IMR-90 (cell line): ENCODE measurements at regions not wholly inside any gene's neighbourhood (a gene's known extent, or its start where the extent isn't known, plus 50 kb on each side); places are given as distances from the start of the nearest gene placed in this dataset.

Source experiments
- ATAC-seq: fragments of 200-7000 bp; cut with Tn5 transposase; 2 replicates; pipeline ENCODE4 v1.9.1; 2020; ENCODE audit warnings: low read depth, mild to moderate bottlenecking, moderate library complexity
- BruUV-seq: library from RNA; stranded (reverse); fragments of 400-500 nt; replicated peaks from 2 replicates; lab custom pipeline; 2021; lab: Mats Ljungman, UMichigan
- CTCF ChIA-PET: fragments of 300-600 bp; formaldehyde crosslinking; extraction: SDS; loops from one replicate; lab custom pipeline; 2021; ENCODE audit warnings: antibody characterized with exemption; lab: Yijun Ruan, JAX
- POLR2A ChIA-PET: fragments of 300-600 bp; sonication (Branson Sonifier 250); formaldehyde crosslinking; loops from one replicate; lab custom pipeline; 2022; ENCODE audit warnings: antibody characterized with exemption; ENCODE audit not compliant: unreplicated experiment; lab: Charles Lee
- DNase-seq: peaks from one replicate; pipeline ENCODE4 v3.0.0; 2013
- H2AFZ ChIP-seq: replicated peaks from 2 replicates; pipeline ENCODE3; 2013; ENCODE audit warnings: low read length, mild to moderate bottlenecking; ENCODE audit not compliant: poor library complexity
- H2AK5ac ChIP-seq: 2 replicates; pipeline ENCODE4 v1.6.1; 2013; ENCODE audit warnings: low read depth, low read length, inconsistent platforms
- H2AK9ac ChIP-seq: replicated peaks from 2 replicates; pipeline ENCODE3; 2013; ENCODE audit warnings: mild to moderate bottlenecking, low read depth, low read length, moderate library complexity; ENCODE audit not compliant: poor library complexity
- H2BK120ac ChIP-seq: 2 replicates; pipeline ENCODE4 v1.6.1; 2013; ENCODE audit warnings: low read depth, low read length, inconsistent platforms
- H2BK15ac ChIP-seq: 3 replicates; pipeline ENCODE4 v1.6.1; 2013; ENCODE audit warnings: low read depth, low read length, inconsistent platforms
- H2BK20ac ChIP-seq: 2 replicates; pipeline ENCODE4 v1.6.1; 2013; ENCODE audit warnings: low read depth, mild to moderate bottlenecking, inconsistent platforms, low read length, moderate library complexity
- H2BK5ac ChIP-seq: 2 replicates; pipeline ENCODE4 v1.6.1; 2013; ENCODE audit warnings: mild to moderate bottlenecking, low read depth, low read length, inconsistent platforms; ENCODE audit not compliant: poor library complexity, severe bottlenecking
- H3K14ac ChIP-seq: replicated peaks from 2 replicates; pipeline ENCODE4 v1.6.1; 2013; ENCODE audit warnings: low read depth, low read length, inconsistent platforms
- H3K18ac ChIP-seq: 2 replicates; pipeline ENCODE4 v1.6.1; 2013; ENCODE audit warnings: low read depth, low read length, control low read depth
- H3K23ac ChIP-seq: 2 replicates; pipeline ENCODE4 v1.6.1; 2013; ENCODE audit warnings: low read depth, low read length, inconsistent platforms
- H3K27ac ChIP-seq: 2 replicates; pipeline ENCODE4 v1.5.1; 2013; ENCODE audit warnings: mild to moderate bottlenecking, control low read depth, low read length; ENCODE audit not compliant: insufficient read depth
- H3K27me3 ChIP-seq: 2 replicates; pipeline ENCODE4 v1.6.1; 2013; ENCODE audit warnings: low read length; ENCODE audit not compliant: control insufficient read depth, insufficient read depth
- H3K36me3 ChIP-seq: 2 replicates; pipeline ENCODE4 v1.6.1; 2013; ENCODE audit warnings: low read length, mixed read lengths; ENCODE audit not compliant: control insufficient read depth, insufficient read depth
- H3K4ac ChIP-seq: 2 replicates; pipeline ENCODE4 v1.6.1; 2013; ENCODE audit warnings: low read depth, low read length, inconsistent platforms
- H3K4me1 ChIP-seq: 2 replicates; pipeline ENCODE4 v1.6.1; 2013; ENCODE audit warnings: low read length, mixed read lengths; ENCODE audit not compliant: control insufficient read depth, insufficient read depth
- H3K4me2 ChIP-seq: 2 replicates; pipeline ENCODE4 v1.6.1; 2013; ENCODE audit warnings: low read depth, mild to moderate bottlenecking, control low read depth, low read length, moderate library complexity
- H3K4me3 ChIP-seq: 2 replicates; pipeline ENCODE4 v1.5.1; 2013; ENCODE audit warnings: low read depth, mild to moderate bottlenecking, control low read depth, low read length, moderate library complexity; ENCODE audit not compliant: insufficient read depth
- H3K56ac ChIP-seq: 2 replicates; pipeline ENCODE4 v1.6.1; 2013; ENCODE audit warnings: low read length, inconsistent platforms; ENCODE audit not compliant: insufficient read depth; ENCODE audit errors: extremely low read depth
- H3K79me1 ChIP-seq, 2 experiments: 2 replicates each; pipeline ENCODE4 v1.6.1; 2013; ENCODE audit warnings: low read length in 2 of 2, inconsistent platforms in 1 of 2, low read depth in 1 of 2
- H3K9ac ChIP-seq: 2 replicates; pipeline ENCODE4 v1.6.1; 2013; ENCODE audit warnings: low read depth, low read length, control low read depth
- H3K9me1 ChIP-seq: 2 replicates; pipeline ENCODE4 v1.6.1; 2013; ENCODE audit warnings: low read length, inconsistent platforms; ENCODE audit not compliant: insufficient read depth
- H3K9me3 ChIP-seq: 2 replicates; pipeline ENCODE4 v1.6.1; 2013; ENCODE audit warnings: low read length; ENCODE audit not compliant: control insufficient read depth, insufficient read depth
- H4K20me1 ChIP-seq: 2 replicates; pipeline ENCODE4 v1.6.1; 2013; ENCODE audit warnings: low read length, inconsistent platforms; ENCODE audit not compliant: insufficient read depth
- H4K5ac ChIP-seq: 2 replicates; pipeline ENCODE4 v1.6.1; 2013; ENCODE audit warnings: mild to moderate bottlenecking, low read depth, low read length, control low read depth
- H4K8ac ChIP-seq, 2 experiments: 2 replicates each; pipeline ENCODE4 v1.6.1; 2013; ENCODE audit warnings: low read depth in 2 of 2, low read length in 2 of 2, control low read depth in 1 of 2, inconsistent platforms in 1 of 2
- H4K91ac ChIP-seq: 2 replicates; pipeline ENCODE4 v1.6.1; 2013; ENCODE audit warnings: low read depth, low read length, inconsistent platforms; ENCODE audit not compliant: insufficient read depth
- CEBPB ChIP-seq: IDR thresholded peaks from 2 replicates; pipeline ENCODE4 v1.6.1; 2012; ENCODE audit warnings: low read depth, low read length, improper control_type of control experiment
- ELK1 ChIP-seq: fragments of 150-350 bp; IDR thresholded peaks from 2 replicates; pipeline ENCODE4 v1.6.1; 2016; ENCODE audit warnings: low read depth, mild to moderate bottlenecking, low read length, moderate library complexity, borderline replicate concordance
- MXI1 ChIP-seq: IDR thresholded peaks from 2 replicates; pipeline ENCODE4 v1.6.1; 2012; ENCODE audit warnings: low read depth, mild to moderate bottlenecking, low read length, moderate library complexity, borderline replicate concordance
- POLR2A ChIP-seq: IDR thresholded peaks from 2 replicates; pipeline ENCODE4 v1.6.1; 2012; ENCODE audit warnings: mild to moderate bottlenecking, low read depth, low read length
- RAD21 ChIP-seq: IDR thresholded peaks from 2 replicates; pipeline ENCODE4 v1.6.1; 2012; ENCODE audit warnings: low read length, improper control_type of control experiment
- WGBS, 2 experiments: methylation state at CpG; one replicate each; pipeline versions ENCODE4 v1.1.5 to v1.1.7; 2013; ENCODE audit warnings: missing lambda C conversion rate in 2 of 2; ENCODE audit not compliant: insufficient read length in 1 of 2; ENCODE audit errors: extremely low coverage in 2 of 2; 5-methylcytosine and 5-hydroxymethylcytosine counted together
- dilution Hi-C: fragments of 300-500 bp; cut with HindIII; formaldehyde crosslinking; loops from one replicate; pipeline ENCODE4 v1.14.3; 2018; ENCODE audit warnings: low sequenced_read_pairs; ENCODE audit not compliant: unreplicated experiment
- in situ Hi-C: fragments of 300-500 bp; cut with MboI; formaldehyde crosslinking; loops from 3 replicates; pipeline ENCODE4 v1.14.3; 2019; ENCODE audit warnings: low sequenced_read_pairs, inconsistent platforms, mixed read lengths
- intact Hi-C: fragments of 100-400 bp; cut with micrococcal nuclease; formaldehyde crosslinking; loops from 2 replicates; pipeline ENCODE4 v1.10.0; 2022
- TF ChIP-seq, protein P1 (sequence below): fragments of 150-350 bp; IDR thresholded peaks from 2 replicates; pipeline ENCODE4 v1.6.1; 2017; ENCODE audit warnings: mild to moderate bottlenecking, antibody characterized with exemption, low read length, low read depth

DNA sequence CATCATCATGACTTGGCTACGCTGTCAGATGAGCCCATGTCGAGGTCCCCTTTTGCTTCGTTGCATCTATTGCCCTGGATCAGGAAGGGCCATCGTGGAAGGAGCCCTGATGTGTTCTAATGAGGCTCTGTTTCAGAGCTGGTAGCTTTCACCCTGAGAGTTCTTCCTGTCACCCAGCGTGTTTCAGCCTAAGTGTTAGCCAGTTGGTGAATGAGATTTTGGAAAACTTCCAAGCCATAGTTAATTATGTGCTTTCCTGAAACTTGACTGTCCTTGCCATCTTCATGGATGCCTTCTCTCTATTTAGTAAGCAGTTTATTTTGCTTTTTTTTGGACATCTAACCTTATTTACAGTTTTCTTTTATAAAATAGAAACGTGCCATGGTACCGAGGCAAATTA lies 1695.4 kb upstream of the WWC1 start:
- H4K91ac ChIP-seq = no peak overlapping the region
- no peaks in the 10 kb centered on the region for H3K27me3 ChIP-seq
- H2BK5ac ChIP-seq = no peak overlapping the region
- no peak overlapping the region for H2BK20ac ChIP-seq
- no peaks in the 10 kb centered on the region for H4K20me1 ChIP-seq
- no peak for DNase-seq
- H3K4me2 ChIP-seq = no peak overlapping the region
- ATAC-seq = no peak
- H3K27ac ChIP-seq = no peak overlapping the region
- H3K4ac ChIP-seq = no peak overlapping the region
- in situ Hi-C loops (no loop called here), intact Hi-C loops (no loop called here), dilution Hi-C loops (no loop called here)
- H3K9me3 ChIP-seq = peaks cover 7% of the 10 kb centered on the region
- H3K56ac ChIP-seq = no peak overlapping the region
- TF ChIP-seq CEBPB (no peak), POLR2A (no peak), MXI1 (no peak), RAD21 (no peak), ELK1 (no peak)
- TF ChIP-seq, protein P1, sequence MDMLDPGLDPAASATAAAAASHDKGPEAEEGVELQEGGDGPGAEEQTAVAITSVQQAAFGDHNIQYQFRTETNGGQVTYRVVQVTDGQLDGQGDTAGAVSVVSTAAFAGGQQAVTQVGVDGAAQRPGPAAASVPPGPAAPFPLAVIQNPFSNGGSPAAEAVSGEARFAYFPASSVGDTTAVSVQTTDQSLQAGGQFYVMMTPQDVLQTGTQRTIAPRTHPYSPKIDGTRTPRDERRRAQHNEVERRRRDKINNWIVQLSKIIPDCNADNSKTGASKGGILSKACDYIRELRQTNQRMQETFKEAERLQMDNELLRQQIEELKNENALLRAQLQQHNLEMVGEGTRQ = no peak
- ChIA-PET POLR2A (no interaction called here), CTCF (interaction anchor here (0.6 kb wide), 1 partner anchor 110 kb away, joined by 4 read pairs; no protein-coding TSS in a partner anchor)
- H3K36me3 ChIP-seq = no peaks in the 10 kb centered on the region
- no peak overlapping the region for H3K23ac ChIP-seq
- BruUV-seq = no TSS peak
- WGBS, 2 experiments = no CpG with 5 or more reads among the region's 7 CpGs
- H3K9me1 ChIP-seq = no peaks in the 10 kb centered on the region
- no peak overlapping the region for H3K9ac ChIP-seq
- no peak overlapping the region for H2AK5ac ChIP-seq
- no peak overlapping the region for H2BK15ac ChIP-seq
- H3K4me1 ChIP-seq = no peaks in the 10 kb centered on the region
- no peak overlapping the region for H2AK9ac ChIP-seq
- H3K18ac ChIP-seq = no peak overlapping the region
- no peak overlapping the region for H4K5ac ChIP-seq
- H2AFZ ChIP-seq = no peak overlapping the region
- H3K79me1 ChIP-seq = no peaks in the 10 kb centered on the region
- H4K8ac ChIP-seq = no peak overlapping the region
- H2BK120ac ChIP-seq = no peak overlapping the region
- H3K14ac ChIP-seq = no peak overlapping the region
- H3K4me3 ChIP-seq = no peak overlapping the region
